ENCODE measurements at regions not wholly inside any gene's neighbourhood (a gene's known extent, or its start where the extent isn't known, plus 50 kb on each side); places are given as distances from the start of the nearest gene placed in this dataset.

DNA sequence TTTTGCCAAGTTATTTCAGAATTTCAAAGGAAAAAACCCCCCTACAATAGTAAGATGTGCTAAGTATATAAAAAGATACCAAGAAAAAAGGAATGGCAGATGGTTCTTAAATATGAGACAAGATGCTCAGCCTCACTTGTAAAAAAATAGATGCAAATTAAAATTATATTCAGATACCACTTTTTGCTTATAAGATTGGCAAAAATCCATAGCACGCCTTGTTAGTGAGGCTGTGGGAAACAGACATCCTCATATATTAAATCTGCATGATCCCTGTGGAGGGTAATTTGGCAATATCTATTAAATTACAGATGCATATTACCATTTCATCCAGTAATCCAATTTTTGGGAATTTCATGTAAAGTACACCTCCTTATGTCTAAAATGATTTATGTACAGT is 62.5 kb upstream of the PDHA1 start:
- intact Hi-C loops (cut with DNase I): no loop called here
- TF ChIP-seq POLR2AphosphoS5 (IDR thresholded peaks at IDR 0.05) (no peak), CTCF (IDR thresholded peaks at IDR 0.05) (no peak), POLR2A (IDR thresholded peaks at IDR 0.05) (no peak)
- Histone ChIP-seq H3K27me3 (replicated peaks; ENCODE audit: insufficient read depth) (no peaks in the 10 kb centered on the region), H3K9me3 (no peaks in the 10 kb centered on the region), H3K27ac (no peak overlapping the region), H3K4me3 (no peak overlapping the region), H3K36me3 (no peaks in the 10 kb centered on the region), H3K4me1 (replicated peaks) (no peaks in the 10 kb centered on the region)
- 55% methylated on average over 1 of the region's 1 CpG for WGBS
- DNase-seq (ENCODE audit: low spot score): no peak

DNA sequence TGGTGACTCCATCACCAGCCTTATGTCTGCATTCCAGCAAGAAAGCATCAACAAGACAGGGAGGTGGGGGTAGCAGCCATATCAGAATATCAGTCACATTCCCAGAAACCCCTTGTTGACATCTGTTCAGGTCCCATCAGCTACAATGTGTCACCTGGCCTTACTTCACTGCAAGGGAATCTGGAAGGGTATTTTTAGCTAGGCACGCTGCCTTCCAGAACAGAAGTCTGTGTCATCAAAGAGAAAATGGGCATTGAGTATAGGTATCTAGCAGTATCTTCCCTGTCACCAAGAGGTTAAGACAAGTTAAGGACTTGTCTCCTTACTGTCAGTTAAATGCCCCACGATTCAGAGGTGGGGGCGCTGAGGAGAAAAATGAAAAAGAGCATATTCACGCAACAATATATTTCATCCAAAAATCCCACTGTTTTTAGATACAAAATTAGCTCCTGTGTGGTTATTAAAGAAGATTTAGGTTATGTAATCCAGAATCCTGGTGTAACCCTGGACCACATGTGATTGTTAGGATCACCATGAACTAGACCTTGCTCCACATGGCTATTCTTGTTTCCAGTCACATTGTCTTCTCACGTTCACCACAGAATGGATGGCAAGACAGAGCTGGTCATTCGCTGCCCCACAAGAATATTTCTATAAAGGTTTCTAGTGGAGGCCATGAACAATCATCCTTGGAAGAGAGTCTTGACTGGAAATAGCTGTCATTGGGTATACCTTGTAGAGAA is 60.0 kb upstream of the PDHA1 start:
- Histone ChIP-seq H3K36me3 (no peaks in the 10 kb centered on the region), H3K9me3 (no peaks in the 10 kb centered on the region), H3K27ac (no peak overlapping the region), H3K4me3 (no peak overlapping the region), H3K4me1 (replicated peaks) (no peaks in the 10 kb centered on the region), H3K27me3 (replicated peaks; ENCODE audit: insufficient read depth) (no peaks in the 10 kb centered on the region)
- no peak for TF ChIP-seq POLR2AphosphoS5 (IDR thresholded peaks at IDR 0.05)
- no peak for TF ChIP-seq CTCF (IDR thresholded peaks at IDR 0.05)
- no peak for TF ChIP-seq POLR2A (IDR thresholded peaks at IDR 0.05)
- intact Hi-C loops (cut with DNase I): no loop called here
- WGBS: 91% methylated on average over 6 of the region's 6 CpGs
- DNase-seq (ENCODE audit: low spot score): no peak

DNA sequence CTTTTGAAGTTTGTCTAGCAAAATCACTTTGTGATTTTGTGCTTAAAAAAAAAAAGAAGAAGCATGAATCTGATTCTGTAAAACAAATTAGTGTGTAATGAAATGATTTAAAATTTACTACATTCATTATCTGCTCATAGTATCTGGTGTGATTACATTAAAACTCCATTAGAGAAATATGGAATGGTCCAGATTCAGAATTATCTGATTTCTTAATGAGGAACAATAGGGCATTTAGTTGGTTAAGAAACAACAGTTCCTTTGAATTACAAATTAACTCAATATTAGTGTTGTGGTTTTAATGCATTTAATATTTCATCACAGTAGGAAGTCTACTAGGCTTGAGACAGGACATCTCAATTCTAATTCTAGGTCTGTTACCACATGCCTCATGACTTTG is 57.9 kb upstream of the PDHA1 start:
- Histone ChIP-seq H3K4me1 (replicated peaks) (no peaks in the 10 kb centered on the region), H3K27me3 (replicated peaks; ENCODE audit: insufficient read depth) (no peaks in the 10 kb centered on the region), H3K27ac (no peak overlapping the region), H3K9me3 (no peaks in the 10 kb centered on the region), H3K4me3 (no peak overlapping the region), H3K36me3 (no peaks in the 10 kb centered on the region)
- TF ChIP-seq CTCF (IDR thresholded peaks at IDR 0.05): no peak
- TF ChIP-seq POLR2A (IDR thresholded peaks at IDR 0.05): no peak
- TF ChIP-seq POLR2AphosphoS5 (IDR thresholded peaks at IDR 0.05): no peak
- intact Hi-C loops (cut with DNase I): no loop called here
- DNase-seq (ENCODE audit: low spot score): no peak

DNA sequence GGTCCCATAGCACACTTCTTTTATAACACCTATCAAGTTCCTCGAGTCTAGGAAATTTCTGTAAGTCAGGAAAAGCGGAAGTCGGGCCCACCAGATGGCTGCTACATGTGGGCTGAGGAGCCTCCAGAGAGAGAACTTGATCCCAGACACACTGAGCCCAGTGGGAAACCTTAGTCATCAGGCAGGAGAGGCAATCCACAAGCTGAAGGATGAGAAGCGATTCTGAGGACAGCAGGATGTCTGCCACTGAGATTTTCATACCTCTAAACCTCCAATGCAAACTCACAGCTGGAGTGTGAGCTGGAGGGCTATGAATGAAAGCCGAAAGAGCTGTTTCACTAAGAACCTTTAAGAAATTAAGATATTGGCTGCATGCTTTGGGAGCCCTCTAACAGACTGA is 52.6 kb upstream of the PDHA1 start:
- H3K27ac ChIP-seq: no peak overlapping the region
- no peaks in the 10 kb centered on the region for H3K9me3 ChIP-seq
- no peak overlapping the region for H3K4me3 ChIP-seq
- DNase-seq (ENCODE audit: low spot score): no peak
- WGBS: 80% methylated on average over 5 of the region's 5 CpGs
- no peaks in the 10 kb centered on the region for H3K27me3 ChIP-seq (replicated peaks; ENCODE audit: insufficient read depth)
- TF ChIP-seq POLR2AphosphoS5 (IDR thresholded peaks at IDR 0.05) (no peak), POLR2A (IDR thresholded peaks at IDR 0.05) (no peak), CTCF (IDR thresholded peaks at IDR 0.05) (no peak)
- H3K4me1 ChIP-seq (replicated peaks): no peaks in the 10 kb centered on the region
- intact Hi-C loops (cut with DNase I): no loop called here
- no peaks in the 10 kb centered on the region for H3K36me3 ChIP-seq

DNA sequence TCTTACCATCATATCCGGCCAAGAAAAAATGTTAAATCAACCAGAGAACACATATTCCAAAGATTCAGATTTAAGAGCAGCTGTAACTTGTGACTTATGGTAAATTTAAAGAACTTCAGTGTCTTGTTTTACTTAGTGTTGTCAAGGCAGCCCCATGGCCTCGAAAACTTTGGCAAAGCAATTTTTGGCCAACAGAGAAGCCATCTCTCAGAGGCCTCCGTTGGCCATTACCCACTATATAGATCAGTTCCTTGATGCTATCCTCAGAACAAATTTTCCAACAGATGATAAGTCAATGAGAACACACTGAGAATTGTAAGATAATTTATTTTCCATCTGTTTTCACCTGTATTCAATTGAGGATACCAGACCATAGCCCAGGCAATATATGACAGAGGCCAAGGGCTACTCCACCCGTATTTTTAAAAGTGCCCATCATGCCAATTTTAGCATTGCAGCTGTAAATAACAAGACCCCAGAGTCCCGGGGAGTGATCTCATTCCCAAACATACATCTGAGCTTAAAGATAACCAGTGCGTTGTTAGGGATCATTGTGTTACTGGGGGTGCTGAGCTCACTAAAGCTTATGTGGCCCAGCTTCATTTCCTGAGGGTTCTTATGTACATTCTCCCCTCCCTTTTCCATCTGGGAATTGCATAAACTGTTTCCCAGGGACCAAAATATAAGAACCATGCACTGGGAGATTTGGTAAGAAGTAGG is 50.0 kb upstream of the PDHA1 start:
- WGBS: 75% methylated on average over 6 of the region's 6 CpGs
- Histone ChIP-seq H3K4me1 (replicated peaks) (no peaks in the 10 kb centered on the region), H3K27ac (no peak overlapping the region), H3K27me3 (replicated peaks; ENCODE audit: insufficient read depth) (no peaks in the 10 kb centered on the region), H3K9me3 (no peaks in the 10 kb centered on the region), H3K36me3 (no peaks in the 10 kb centered on the region), H3K4me3 (no peak overlapping the region)
- no peak for DNase-seq (ENCODE audit: low spot score)
- intact Hi-C loops (cut with DNase I): no loop called here
- no peak for TF ChIP-seq CTCF (IDR thresholded peaks at IDR 0.05)
- TF ChIP-seq POLR2A (IDR thresholded peaks at IDR 0.05): no peak
- TF ChIP-seq POLR2AphosphoS5 (IDR thresholded peaks at IDR 0.05): no peak

Measured in prostate gland (tissue), 2 donors.